ENCODE measurements at regions not wholly inside any gene's neighbourhood (a gene's known extent, or its start where the extent isn't known, plus 50 kb on each side); places are given as distances from the start of the nearest gene placed in this dataset.

DNA sequence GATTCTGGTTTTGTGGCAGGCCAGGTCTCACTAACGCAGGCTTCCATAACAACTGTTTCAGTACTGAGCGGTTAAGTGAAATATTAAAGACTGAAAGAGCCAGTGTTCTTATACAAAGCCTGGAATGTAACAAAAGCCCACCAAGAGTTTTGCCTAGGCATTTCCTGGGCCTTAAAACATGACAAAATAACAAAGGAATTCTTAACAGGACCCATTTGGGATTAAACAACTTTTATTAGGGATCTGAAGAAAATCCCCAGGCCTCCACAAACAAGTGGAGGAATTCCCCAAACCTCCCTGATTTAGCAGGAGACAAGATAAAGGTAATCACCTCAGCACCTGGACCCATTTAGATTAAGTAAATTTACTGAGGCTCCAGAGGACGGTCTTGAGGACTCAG is 799.7 kb upstream of the SPRY2 start:
- intact Hi-C loops (cut with DNase I): no loop called here

DNA sequence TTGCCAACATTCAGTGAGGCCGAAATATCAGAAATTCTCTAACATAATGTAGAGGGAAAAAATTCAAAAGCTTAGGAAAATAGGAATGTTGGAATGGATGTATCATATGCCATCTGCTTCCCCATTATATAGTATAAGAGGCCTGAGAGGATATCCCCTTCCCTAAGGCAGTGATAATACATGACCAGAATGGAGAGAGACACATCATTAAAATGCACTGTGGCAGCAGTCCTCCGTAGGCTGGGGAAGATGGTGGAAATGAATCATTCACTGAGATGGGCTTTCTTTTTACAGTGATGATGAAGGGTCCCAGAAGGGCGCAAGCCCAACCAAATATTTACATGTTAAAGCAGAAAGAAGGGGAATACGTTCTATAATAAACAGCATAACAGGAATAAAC is 799.1 kb upstream of the SPRY2 start:
- TF ChIP-seq, protein P1, sequence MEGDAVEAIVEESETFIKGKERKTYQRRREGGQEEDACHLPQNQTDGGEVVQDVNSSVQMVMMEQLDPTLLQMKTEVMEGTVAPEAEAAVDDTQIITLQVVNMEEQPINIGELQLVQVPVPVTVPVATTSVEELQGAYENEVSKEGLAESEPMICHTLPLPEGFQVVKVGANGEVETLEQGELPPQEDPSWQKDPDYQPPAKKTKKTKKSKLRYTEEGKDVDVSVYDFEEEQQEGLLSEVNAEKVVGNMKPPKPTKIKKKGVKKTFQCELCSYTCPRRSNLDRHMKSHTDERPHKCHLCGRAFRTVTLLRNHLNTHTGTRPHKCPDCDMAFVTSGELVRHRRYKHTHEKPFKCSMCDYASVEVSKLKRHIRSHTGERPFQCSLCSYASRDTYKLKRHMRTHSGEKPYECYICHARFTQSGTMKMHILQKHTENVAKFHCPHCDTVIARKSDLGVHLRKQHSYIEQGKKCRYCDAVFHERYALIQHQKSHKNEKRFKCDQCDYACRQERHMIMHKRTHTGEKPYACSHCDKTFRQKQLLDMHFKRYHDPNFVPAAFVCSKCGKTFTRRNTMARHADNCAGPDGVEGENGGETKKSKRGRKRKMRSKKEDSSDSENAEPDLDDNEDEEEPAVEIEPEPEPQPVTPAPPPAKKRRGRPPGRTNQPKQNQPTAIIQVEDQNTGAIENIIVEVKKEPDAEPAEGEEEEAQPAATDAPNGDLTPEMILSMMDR (IDR thresholded peaks at IDR 0.05; ENCODE audit: borderline replicate concordance, extremely low read depth, insufficient read depth): no peak
- no peak overlapping the region for H3K27ac ChIP-seq (ENCODE audit: low read depth in 2 of 2, low read length in 2 of 2)
- H3K27me3 ChIP-seq (ENCODE audit: control insufficient read depth, insufficient read depth, low read length): no peaks in the 10 kb centered on the region
- no peaks in the 10 kb centered on the region for H3K4me1 ChIP-seq (ENCODE audit: control insufficient read depth in 2 of 3, insufficient read depth in 2 of 3, low read depth in 1 of 3, low read length in 3 of 3)
- H3K9me3 ChIP-seq (ENCODE audit: control insufficient read depth in 2 of 3, insufficient read depth in 1 of 3, low read length in 3 of 3): no peaks in the 10 kb centered on the region
- no peak overlapping the region for H3K4me3 ChIP-seq (ENCODE audit: low read length in 3 of 3)
- intact Hi-C loops (cut with DNase I): no loop called here
- no peak overlapping the region for H3K9ac ChIP-seq (ENCODE audit: low read length in 3 of 3)
- FAIRE-seq (no peak), DNase-seq (no peak)
- H3K36me3 ChIP-seq (ENCODE audit: control insufficient read depth in 2 of 3, insufficient read depth in 3 of 3, low read length in 3 of 3): no peaks in the 10 kb centered on the region

More for the DNA sequence above, 799.7 kb upstream of the SPRY2 start:
- TF ChIP-seq, protein P1 (IDR thresholded peaks at IDR 0.05; ENCODE audit: borderline replicate concordance, extremely low read depth, insufficient read depth): no peak
- DNase-seq: peak in 1 of 5 donors; percentile 1
- no peak overlapping the region for H3K27ac ChIP-seq (ENCODE audit: low read depth in 2 of 2, low read length in 2 of 2)
- H3K27me3 ChIP-seq (ENCODE audit: control insufficient read depth, insufficient read depth, low read length): no peaks in the 10 kb centered on the region
- H3K9ac ChIP-seq (ENCODE audit: low read length in 3 of 3): no peak overlapping the region
- H3K9me3 ChIP-seq (ENCODE audit: control insufficient read depth in 2 of 3, insufficient read depth in 1 of 3, low read length in 3 of 3): no peaks in the 10 kb centered on the region
- no peak overlapping the region for H3K4me3 ChIP-seq (ENCODE audit: low read length in 3 of 3)
- no peaks in the 10 kb centered on the region for H3K4me1 ChIP-seq (ENCODE audit: control insufficient read depth in 2 of 3, insufficient read depth in 2 of 3, low read depth in 1 of 3, low read length in 3 of 3)
- H3K36me3 ChIP-seq (ENCODE audit: control insufficient read depth in 2 of 3, insufficient read depth in 3 of 3, low read length in 3 of 3): no peaks in the 10 kb centered on the region
- FAIRE-seq: no peak

DNA sequence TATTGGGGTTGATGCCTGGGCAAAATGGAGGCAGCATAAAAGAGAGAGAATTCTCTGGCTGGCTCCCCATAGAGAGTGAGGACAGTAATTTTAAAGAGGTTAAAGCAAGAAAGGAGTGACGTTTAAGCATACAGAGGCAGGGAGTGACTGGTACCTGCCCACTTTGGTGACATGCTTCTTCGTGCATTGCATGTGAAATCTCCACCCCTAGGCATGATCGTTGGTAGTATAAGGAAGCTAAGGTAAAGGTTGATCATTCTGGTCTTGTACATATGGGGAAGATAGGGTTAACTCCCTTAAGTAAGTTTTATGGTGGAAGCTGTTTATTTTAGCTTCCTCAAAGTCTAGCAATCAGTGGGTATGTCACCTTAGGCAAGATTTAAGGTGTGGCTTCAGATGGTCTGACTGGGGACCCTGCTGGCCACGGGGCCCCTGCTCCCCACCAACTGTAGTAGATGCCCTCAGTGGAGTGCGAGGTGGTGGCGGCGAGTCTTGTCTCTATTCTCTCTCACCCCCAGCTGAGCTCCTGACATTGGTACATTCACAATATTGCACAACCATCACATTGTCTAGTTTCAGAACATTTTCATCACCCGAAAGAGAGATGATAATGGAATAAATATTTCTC is 797.5 kb upstream of the SPRY2 start:
- Histone ChIP-seq H3K27ac (ENCODE audit: low read depth in 2 of 2, low read length in 2 of 2) (no peak overlapping the region), H3K4me1 (ENCODE audit: control insufficient read depth in 2 of 3, insufficient read depth in 2 of 3, low read depth in 1 of 3, low read length in 3 of 3) (no peaks in the 10 kb centered on the region), H3K9ac (ENCODE audit: low read length in 3 of 3) (no peak overlapping the region), H3K9me3 (ENCODE audit: control insufficient read depth in 2 of 3, insufficient read depth in 1 of 3, low read length in 3 of 3) (no peaks in the 10 kb centered on the region), H3K4me3 (ENCODE audit: low read length in 3 of 3) (no peak overlapping the region), H3K27me3 (ENCODE audit: control insufficient read depth, insufficient read depth, low read length) (no peaks in the 10 kb centered on the region), H3K36me3 (ENCODE audit: control insufficient read depth in 2 of 3, insufficient read depth in 3 of 3, low read length in 3 of 3) (no peaks in the 10 kb centered on the region)
- FAIRE-seq: no peak
- TF ChIP-seq, protein P1 (IDR thresholded peaks at IDR 0.05; ENCODE audit: borderline replicate concordance, extremely low read depth, insufficient read depth): no peak
- intact Hi-C loops (cut with DNase I): no loop called here
- no peak for DNase-seq

DNA sequence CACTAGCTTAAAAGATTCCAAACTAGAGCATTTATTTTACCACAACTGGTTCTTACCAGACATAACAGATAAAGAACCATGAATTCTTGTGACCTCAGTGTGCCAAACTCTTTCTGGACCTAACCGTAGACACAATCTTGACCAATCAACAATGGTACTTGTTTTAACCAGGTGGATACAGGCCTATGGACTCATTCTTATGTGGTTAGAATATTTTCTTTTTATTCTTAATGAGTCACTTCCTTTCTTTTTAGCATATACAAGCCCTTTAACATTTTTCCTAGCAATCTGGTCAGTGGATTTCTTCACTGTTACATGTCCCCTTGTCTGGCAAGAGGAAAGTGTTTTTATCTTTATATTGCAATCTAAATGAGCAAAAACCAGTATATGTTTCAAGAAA is 792.1 kb upstream of the SPRY2 start:
- Histone ChIP-seq H3K4me1 (ENCODE audit: control insufficient read depth in 2 of 3, insufficient read depth in 2 of 3, low read depth in 1 of 3, low read length in 3 of 3) (no peaks in the 10 kb centered on the region), H3K9ac (ENCODE audit: low read length in 3 of 3) (no peak overlapping the region), H3K27me3 (ENCODE audit: control insufficient read depth, insufficient read depth, low read length) (no peaks in the 10 kb centered on the region), H3K4me3 (ENCODE audit: low read length in 3 of 3) (no peak overlapping the region), H3K27ac (ENCODE audit: low read depth in 2 of 2, low read length in 2 of 2) (no peak overlapping the region), H3K36me3 (ENCODE audit: control insufficient read depth in 2 of 3, insufficient read depth in 3 of 3, low read length in 3 of 3) (no peaks in the 10 kb centered on the region), H3K9me3 (ENCODE audit: control insufficient read depth in 2 of 3, insufficient read depth in 1 of 3, low read length in 3 of 3) (peaks cover 0 to 2% (median 0%) of the 10 kb centered on the region in 3 donors)
- FAIRE-seq (no peak), DNase-seq (no peak)
- intact Hi-C loops (cut with DNase I): no loop called here
- TF ChIP-seq, protein P1 (IDR thresholded peaks at IDR 0.05; ENCODE audit: borderline replicate concordance, extremely low read depth, insufficient read depth): no peak
